ENCODE measurements at regions not wholly inside any gene's neighbourhood (a gene's known extent, or its start where the extent isn't known, plus 50 kb on each side); places are given as distances from the start of the nearest gene placed in this dataset.

DNA sequence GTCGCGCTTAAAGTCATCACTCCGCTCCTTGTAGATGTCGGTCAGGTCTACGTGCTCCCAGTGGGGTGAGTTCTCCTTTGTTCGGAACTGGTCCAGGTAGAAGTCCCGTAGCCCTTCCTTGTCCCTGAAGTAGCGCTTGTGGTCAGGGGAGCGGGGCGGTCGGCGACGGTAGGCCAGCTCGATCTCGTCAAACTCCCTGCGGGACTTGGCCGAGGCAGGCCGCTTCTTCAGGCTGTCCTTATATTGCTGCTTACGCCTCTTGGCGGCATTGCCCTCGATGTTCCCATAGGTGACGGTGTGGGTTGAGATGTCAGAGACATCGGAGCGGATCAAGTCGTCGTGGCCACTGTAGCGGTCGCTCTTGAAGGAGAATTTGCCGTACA, 367.2 kb downstream of the EMP1 start:
- ChIA-PET RAD21 (ENCODE audit: low non-redundant PET in 1 of 2, low total read pairs in 2 of 2, uncharacterized antibody in 2 of 2, unreplicated experiment in 2 of 2) (no interaction called here), CTCF (no interaction called here), POLR2A (no interaction called here)
- Histone ChIP-seq H4K20me1 (ENCODE audit: insufficient read depth) (no peaks in the 10 kb centered on the region), H3K9ac (ENCODE audit: low read length) (no peak overlapping the region), H3K4me2 (ENCODE audit: low read length) (no peak overlapping the region), H3K9me3 (ENCODE audit: control insufficient read depth in 1 of 2, insufficient read depth in 1 of 2, low read depth in 1 of 2, low read length in 2 of 2) (no peaks in the 10 kb centered on the region), H3K4me3 (replicated peaks in 1 of 2; ENCODE audit: low read depth in 1 of 2, low read length in 2 of 2) (no peak overlapping the region), H3K4me1 (ENCODE audit: control insufficient read depth in 1 of 2, insufficient read depth in 2 of 2, low read length in 2 of 2) (peaks cover 29 to 31% of the 10 kb centered on the region in 2 experiments), H2AFZ (ENCODE audit: low read depth, low read length, poor library complexity, severe bottlenecking) (no peak overlapping the region), H3K79me2 (ENCODE audit: insufficient read depth, low read length) (no peaks in the 10 kb centered on the region), H3K27me3 (ENCODE audit: insufficient read depth, low read length) (no peaks in the 10 kb centered on the region), H3K27ac (ENCODE audit: low read depth, low read length) (no peak overlapping the region; the same call in 1 of the 2 replicates), H3K36me3 (ENCODE audit: control insufficient read depth in 1 of 2, insufficient read depth in 2 of 2, low read length in 2 of 2) (peaks cover 0 to 9% of the 10 kb centered on the region in 2 experiments; a peak in 1 of 4 replicates), H3K9me2 (ENCODE audit: insufficient read depth) (no peaks in the 10 kb centered on the region)
- intact Hi-C loops (cut with micrococcal nuclease), result no loop called here
- no TSS peak for BruUV-seq (replicated peaks)
- no peak for DNase-seq (ENCODE audit: low read depth, low spot score)
- ATAC-seq, result no peak
- TF ChIP-seq SRF (IDR thresholded peaks at IDR 0.05; ENCODE audit: low read depth) (no peak), YY1 (IDR thresholded peaks at IDR 0.05; ENCODE audit: extremely low read depth, insufficient replicate concordance, low read depth, low read length) (no peak), TCF7L2 (IDR thresholded peaks at IDR 0.05; ENCODE audit: borderline replicate concordance, extremely low read depth, insufficient read depth, insufficient read length) (no peak), EZH2phosphoT487 (IDR thresholded peaks at IDR 0.05; ENCODE audit: borderline replicate concordance) (no peak), CBX3 (IDR thresholded peaks at IDR 0.05; ENCODE audit: low read depth) (no peak), POLR2AphosphoS5 (IDR thresholded peaks at IDR 0.05; ENCODE audit: low read depth, low read length) (no peak)
- TF ChIP-seq, protein P1, sequence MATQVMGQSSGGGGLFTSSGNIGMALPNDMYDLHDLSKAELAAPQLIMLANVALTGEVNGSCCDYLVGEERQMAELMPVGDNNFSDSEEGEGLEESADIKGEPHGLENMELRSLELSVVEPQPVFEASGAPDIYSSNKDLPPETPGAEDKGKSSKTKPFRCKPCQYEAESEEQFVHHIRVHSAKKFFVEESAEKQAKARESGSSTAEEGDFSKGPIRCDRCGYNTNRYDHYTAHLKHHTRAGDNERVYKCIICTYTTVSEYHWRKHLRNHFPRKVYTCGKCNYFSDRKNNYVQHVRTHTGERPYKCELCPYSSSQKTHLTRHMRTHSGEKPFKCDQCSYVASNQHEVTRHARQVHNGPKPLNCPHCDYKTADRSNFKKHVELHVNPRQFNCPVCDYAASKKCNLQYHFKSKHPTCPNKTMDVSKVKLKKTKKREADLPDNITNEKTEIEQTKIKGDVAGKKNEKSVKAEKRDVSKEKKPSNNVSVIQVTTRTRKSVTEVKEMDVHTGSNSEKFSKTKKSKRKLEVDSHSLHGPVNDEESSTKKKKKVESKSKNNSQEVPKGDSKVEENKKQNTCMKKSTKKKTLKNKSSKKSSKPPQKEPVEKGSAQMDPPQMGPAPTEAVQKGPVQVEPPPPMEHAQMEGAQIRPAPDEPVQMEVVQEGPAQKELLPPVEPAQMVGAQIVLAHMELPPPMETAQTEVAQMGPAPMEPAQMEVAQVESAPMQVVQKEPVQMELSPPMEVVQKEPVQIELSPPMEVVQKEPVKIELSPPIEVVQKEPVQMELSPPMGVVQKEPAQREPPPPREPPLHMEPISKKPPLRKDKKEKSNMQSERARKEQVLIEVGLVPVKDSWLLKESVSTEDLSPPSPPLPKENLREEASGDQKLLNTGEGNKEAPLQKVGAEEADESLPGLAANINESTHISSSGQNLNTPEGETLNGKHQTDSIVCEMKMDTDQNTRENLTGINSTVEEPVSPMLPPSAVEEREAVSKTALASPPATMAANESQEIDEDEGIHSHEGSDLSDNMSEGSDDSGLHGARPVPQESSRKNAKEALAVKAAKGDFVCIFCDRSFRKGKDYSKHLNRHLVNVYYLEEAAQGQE (IDR thresholded peaks at IDR 0.05; ENCODE audit: low read depth), result no peak
- TF ChIP-seq, protein P2, sequence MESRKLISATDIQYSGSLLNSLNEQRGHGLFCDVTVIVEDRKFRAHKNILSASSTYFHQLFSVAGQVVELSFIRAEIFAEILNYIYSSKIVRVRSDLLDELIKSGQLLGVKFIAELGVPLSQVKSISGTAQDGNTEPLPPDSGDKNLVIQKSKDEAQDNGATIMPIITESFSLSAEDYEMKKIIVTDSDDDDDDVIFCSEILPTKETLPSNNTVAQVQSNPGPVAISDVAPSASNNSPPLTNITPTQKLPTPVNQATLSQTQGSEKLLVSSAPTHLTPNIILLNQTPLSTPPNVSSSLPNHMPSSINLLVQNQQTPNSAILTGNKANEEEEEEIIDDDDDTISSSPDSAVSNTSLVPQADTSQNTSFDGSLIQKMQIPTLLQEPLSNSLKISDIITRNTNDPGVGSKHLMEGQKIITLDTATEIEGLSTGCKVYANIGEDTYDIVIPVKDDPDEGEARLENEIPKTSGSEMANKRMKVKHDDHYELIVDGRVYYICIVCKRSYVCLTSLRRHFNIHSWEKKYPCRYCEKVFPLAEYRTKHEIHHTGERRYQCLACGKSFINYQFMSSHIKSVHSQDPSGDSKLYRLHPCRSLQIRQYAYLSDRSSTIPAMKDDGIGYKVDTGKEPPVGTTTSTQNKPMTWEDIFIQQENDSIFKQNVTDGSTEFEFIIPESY (IDR thresholded peaks at IDR 0.05; ENCODE audit: extremely low read depth, insufficient replicate concordance, low read length), result no peak

Measured in HCT116 (cell line).